Kidney (tissue), 13 donors: ENCODE measurements at regions not wholly inside any gene's neighbourhood (a gene's known extent, or its start where the extent isn't known, plus 50 kb on each side); places are given as distances from the start of the nearest gene placed in this dataset.

Experiments
- DNase-seq, 5 donors: peaks; one replicate each; pipeline ENCODE4 v3.0.0-alpha.2; 2013 to 2020
- FAIRE-seq: peaks from 2 replicates; lab custom pipeline; 2012; peaks lifted over from hg19 to GRCh38; lab: Jason Lieb, UNC
- H3K27ac ChIP-seq, 2 donors: one replicate each; pipeline ENCODE4 v1.7.0; 2013; ENCODE audit warnings: low read depth in 2 of 2, low read length in 2 of 2, inconsistent platforms in 1 of 2
- H3K27me3 ChIP-seq: one replicate; pipeline ENCODE4 v1.7.1; 2013; ENCODE audit warnings: low read length, inconsistent platforms; ENCODE audit not compliant: control insufficient read depth, insufficient read depth
- H3K36me3 ChIP-seq, 3 donors: one replicate each; pipeline versions ENCODE4 v1.7.0 to v1.7.1; 2013; ENCODE audit warnings: low read length in 3 of 3, control low read depth in 1 of 3, inconsistent platforms in 1 of 3; ENCODE audit not compliant: insufficient read depth in 3 of 3, control insufficient read depth in 2 of 3
- H3K4me1 ChIP-seq, 3 donors: one replicate each; pipeline versions ENCODE4 v1.7.0 to v1.7.1; 2013; ENCODE audit warnings: low read length in 3 of 3, inconsistent platforms in 1 of 3, low read depth in 1 of 3; ENCODE audit not compliant: control insufficient read depth in 2 of 3, insufficient read depth in 2 of 3
- H3K4me3 ChIP-seq, 3 donors: one replicate each; pipeline versions ENCODE4 v1.7.0 to v1.8.1; 2013; ENCODE audit warnings: low read length in 3 of 3, control low read depth in 1 of 3, inconsistent platforms in 1 of 3
- H3K9ac ChIP-seq, 3 donors: one replicate each; pipeline versions ENCODE4 v1.7.0 to v1.7.1; 2013; ENCODE audit warnings: low read length in 3 of 3, control low read depth in 1 of 3, inconsistent platforms in 1 of 3
- H3K9me3 ChIP-seq, 3 donors: one replicate each; pipeline versions ENCODE4 v1.7.0 to v1.7.1; 2013; ENCODE audit warnings: low read length in 3 of 3, control low read depth in 1 of 3, inconsistent platforms in 1 of 3; ENCODE audit not compliant: control insufficient read depth in 2 of 3, insufficient read depth in 1 of 3
- intact Hi-C: fragments of 100-400 bp; cut with DNase I; formaldehyde crosslinking; loops from one replicate; pipeline ENCODE4 v1.11.1; 2022
- TF ChIP-seq, protein P1 (sequence below): IDR thresholded peaks from 3 replicates; pipeline ENCODE4 v1.5.1; 2012; ENCODE audit warnings: mild to moderate bottlenecking, moderate library complexity, borderline replicate concordance; ENCODE audit not compliant: insufficient read depth; ENCODE audit errors: extremely low read depth
- donor health status: control.
- donor health status: control.
- donor health status: control.
- donor health status: control.
- donor health status: control.
- donor health status: DM: yes; HTN: yes; CAD: no.
- donor health status: Normal renal cell carcinoma (clear cell type).

DNA sequence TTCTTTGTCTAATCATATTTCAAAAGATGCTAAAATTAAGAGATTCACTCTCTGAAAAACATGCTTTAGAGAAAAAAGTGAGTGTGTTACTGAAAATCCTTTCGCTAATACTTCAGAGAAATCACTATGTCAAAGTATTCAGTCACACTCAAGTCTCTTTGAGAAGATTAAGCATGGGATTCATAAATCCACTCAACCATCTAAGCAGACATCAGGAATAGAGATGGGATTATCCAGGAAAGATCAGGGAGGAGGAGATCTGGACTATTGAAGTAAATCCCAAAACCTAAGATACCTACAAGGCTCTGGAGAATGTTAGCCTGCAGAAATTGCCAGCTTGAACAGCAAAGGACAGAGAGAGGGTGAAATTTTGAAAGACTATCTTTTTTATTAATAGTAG lies 317.2 kb upstream of the ACO1 start:
- no peak for DNase-seq
- Histone ChIP-seq H3K27ac (no peak overlapping the region), H3K9me3 (no peaks in the 10 kb centered on the region), H3K27me3 (no peaks in the 10 kb centered on the region), H3K9ac (no peak overlapping the region), H3K4me1 (no peaks in the 10 kb centered on the region), H3K36me3 (no peaks in the 10 kb centered on the region), H3K4me3 (no peak overlapping the region)
- no peak for FAIRE-seq
- intact Hi-C loops: no loop called here
- TF ChIP-seq, protein P1, sequence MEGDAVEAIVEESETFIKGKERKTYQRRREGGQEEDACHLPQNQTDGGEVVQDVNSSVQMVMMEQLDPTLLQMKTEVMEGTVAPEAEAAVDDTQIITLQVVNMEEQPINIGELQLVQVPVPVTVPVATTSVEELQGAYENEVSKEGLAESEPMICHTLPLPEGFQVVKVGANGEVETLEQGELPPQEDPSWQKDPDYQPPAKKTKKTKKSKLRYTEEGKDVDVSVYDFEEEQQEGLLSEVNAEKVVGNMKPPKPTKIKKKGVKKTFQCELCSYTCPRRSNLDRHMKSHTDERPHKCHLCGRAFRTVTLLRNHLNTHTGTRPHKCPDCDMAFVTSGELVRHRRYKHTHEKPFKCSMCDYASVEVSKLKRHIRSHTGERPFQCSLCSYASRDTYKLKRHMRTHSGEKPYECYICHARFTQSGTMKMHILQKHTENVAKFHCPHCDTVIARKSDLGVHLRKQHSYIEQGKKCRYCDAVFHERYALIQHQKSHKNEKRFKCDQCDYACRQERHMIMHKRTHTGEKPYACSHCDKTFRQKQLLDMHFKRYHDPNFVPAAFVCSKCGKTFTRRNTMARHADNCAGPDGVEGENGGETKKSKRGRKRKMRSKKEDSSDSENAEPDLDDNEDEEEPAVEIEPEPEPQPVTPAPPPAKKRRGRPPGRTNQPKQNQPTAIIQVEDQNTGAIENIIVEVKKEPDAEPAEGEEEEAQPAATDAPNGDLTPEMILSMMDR: no peak

DNA sequence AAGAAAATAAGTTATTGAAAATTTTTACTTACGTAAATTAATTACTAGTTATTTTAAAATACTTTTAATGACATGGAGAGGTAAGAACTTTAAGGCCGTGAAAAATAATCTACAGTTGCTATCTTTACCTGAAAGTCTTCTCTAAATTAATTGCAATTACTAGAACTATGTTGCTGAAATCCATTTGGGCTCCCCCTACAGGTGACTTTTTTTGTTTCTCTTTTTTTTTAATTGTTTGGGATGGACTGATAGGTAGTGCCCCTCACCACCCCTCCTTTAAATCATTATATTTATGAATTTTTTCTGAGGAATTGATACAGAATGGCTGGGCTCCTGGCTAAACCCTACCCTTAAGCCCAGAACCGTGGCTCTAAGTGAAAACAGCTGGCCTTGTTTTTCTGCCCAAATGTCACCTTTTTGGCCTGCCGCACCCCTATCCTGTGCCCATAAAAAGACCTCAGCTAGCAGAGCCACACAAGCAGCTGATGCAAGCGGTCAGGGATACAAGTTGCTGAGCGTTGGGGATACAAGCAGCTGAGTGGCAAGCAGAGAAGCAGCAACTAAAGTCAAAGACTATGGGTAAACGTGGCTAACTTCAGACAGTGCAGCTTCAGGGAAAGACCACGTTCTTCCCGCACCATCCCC lies 315.2 kb upstream of the ACO1 start:
- FAIRE-seq (no peak), DNase-seq (no peak)
- Histone ChIP-seq H3K4me3 (no peak overlapping the region), H3K36me3 (no peaks in the 10 kb centered on the region), H3K27me3 (no peaks in the 10 kb centered on the region), H3K4me1 (no peaks in the 10 kb centered on the region), H3K9ac (no peak overlapping the region), H3K27ac (no peak overlapping the region), H3K9me3 (no peaks in the 10 kb centered on the region)
- TF ChIP-seq, protein P1: no peak
- intact Hi-C loops: no loop called here

DNA sequence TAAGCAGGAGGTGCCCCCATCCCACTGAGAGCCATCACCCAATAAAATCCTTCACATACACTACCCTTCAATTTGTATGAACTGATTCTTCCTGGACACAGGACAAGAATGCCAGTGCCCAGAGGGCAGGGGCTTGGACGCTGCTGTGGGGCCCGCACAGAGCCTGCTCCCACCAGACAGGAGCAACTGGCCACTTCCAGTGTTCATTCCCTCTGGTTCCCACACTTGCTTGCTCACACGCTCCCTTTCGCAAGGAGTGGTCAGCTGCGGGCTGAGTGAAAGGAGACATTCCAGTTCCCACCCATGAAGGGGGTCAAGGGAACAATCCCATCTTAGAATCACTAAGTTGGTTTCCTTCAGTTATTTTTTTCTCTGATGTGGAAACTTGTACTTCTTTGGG lies 314.5 kb upstream of the ACO1 start:
- no peaks in the 10 kb centered on the region for H3K27me3 ChIP-seq
- no peak overlapping the region for H3K9ac ChIP-seq
- no peaks in the 10 kb centered on the region for H3K9me3 ChIP-seq
- no peak overlapping the region for H3K4me3 ChIP-seq
- DNase-seq (no peak), FAIRE-seq (no peak)
- TF ChIP-seq, protein P1: no peak
- intact Hi-C loops: no loop called here
- H3K36me3 ChIP-seq: no peaks in the 10 kb centered on the region
- no peaks in the 10 kb centered on the region for H3K4me1 ChIP-seq
- H3K27ac ChIP-seq: no peak overlapping the region

DNA sequence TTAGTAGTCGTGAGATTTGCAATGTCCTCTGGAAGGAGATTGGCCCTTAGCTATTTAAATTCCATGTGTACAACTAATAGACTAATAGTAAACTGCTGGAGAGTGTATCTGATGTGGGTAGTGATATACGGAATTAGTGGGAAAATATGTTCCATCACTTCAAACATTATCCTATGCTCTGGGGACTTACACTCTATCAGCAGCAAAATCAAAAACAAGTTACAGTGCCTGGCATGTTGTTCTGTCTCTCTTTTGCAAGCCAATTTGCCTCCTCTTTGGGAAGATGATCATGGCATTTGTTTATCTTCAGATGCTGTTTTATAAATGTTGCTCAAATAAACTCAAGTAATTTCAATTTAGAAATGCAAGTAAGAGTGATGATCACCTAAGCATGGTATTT lies 311.9 kb upstream of the ACO1 start:
- no peak for FAIRE-seq

More for the DNA sequence above, 311.9 kb upstream of the ACO1 start:
- H3K27me3 ChIP-seq: no peaks in the 10 kb centered on the region
- no peak for DNase-seq
- H3K4me1 ChIP-seq: no peaks in the 10 kb centered on the region
- H3K27ac ChIP-seq: no peak overlapping the region
- no peak overlapping the region for H3K4me3 ChIP-seq
- H3K36me3 ChIP-seq: no peaks in the 10 kb centered on the region
- intact Hi-C loops: no loop called here
- TF ChIP-seq, protein P1: no peak
- H3K9me3 ChIP-seq: no peaks in the 10 kb centered on the region
- no peak overlapping the region for H3K9ac ChIP-seq
